ENCODE measurements at regions not wholly inside any gene's neighbourhood (a gene's known extent, or its start where the extent isn't known, plus 50 kb on each side); places are given as distances from the start of the nearest gene placed in this dataset.

- no peak for TF ChIP-seq POLR2A (IDR thresholded peaks at IDR 0.05; ENCODE audit: low read depth, low read length)
- FAIRE-seq (no peak), DNase-seq (ENCODE audit: insufficient read length, low spot score) (no peak)
Measured at GRCh38 chr11:56898856-56899255, 89.9 kb upstream of the OR5AK2 start.

GRCh38 chr11:56890584-56891305, 98.0 kb upstream of the OR5AK2 start:
- DNase-seq (ENCODE audit: insufficient read length, low spot score): no peak
- no peak for TF ChIP-seq POLR2A (IDR thresholded peaks at IDR 0.05; ENCODE audit: low read depth, low read length)
- FAIRE-seq: no peak

- DNase-seq (ENCODE audit: insufficient read length, low spot score): no peak
- TF ChIP-seq POLR2A (IDR thresholded peaks at IDR 0.05; ENCODE audit: low read depth, low read length): no peak
- no peak for FAIRE-seq
Measured at GRCh38 chr11:56889986-56890385, 98.7 kb upstream of the OR5AK2 start.

GRCh38 chr11:56887940-56888339, 100.8 kb upstream of the OR5AK2 start:
- no peak for FAIRE-seq
- DNase-seq (ENCODE audit: insufficient read length, low spot score): no peak
- no peak for TF ChIP-seq POLR2A (IDR thresholded peaks at IDR 0.05; ENCODE audit: low read depth, low read length)

GRCh38 chr11:56886455-56886854, 102.3 kb upstream of the OR5AK2 start:
- DNase-seq (ENCODE audit: insufficient read length, low spot score) (no peak), FAIRE-seq (no peak)
- no peak for TF ChIP-seq POLR2A (IDR thresholded peaks at IDR 0.05; ENCODE audit: low read depth, low read length)

GRCh38 chr11:56885854-56886253, 102.9 kb upstream of the OR5AK2 start:
- DNase-seq (ENCODE audit: insufficient read length, low spot score): no peak
- no peak for FAIRE-seq
- TF ChIP-seq POLR2A (IDR thresholded peaks at IDR 0.05; ENCODE audit: low read depth, low read length): no peak

GRCh38 chr11:56885177-56885576, 103.5 kb upstream of the OR5AK2 start:
- no peak for DNase-seq (ENCODE audit: insufficient read length, low spot score)
- no peak for TF ChIP-seq POLR2A (IDR thresholded peaks at IDR 0.05; ENCODE audit: low read depth, low read length)
- no peak for FAIRE-seq

- no peak for DNase-seq (ENCODE audit: insufficient read length, low spot score)
- no peak for FAIRE-seq
- TF ChIP-seq POLR2A (IDR thresholded peaks at IDR 0.05; ENCODE audit: low read depth, low read length): no peak
Measured at GRCh38 chr11:56883371-56883987, 105.2 kb upstream of the OR5AK2 start.

GRCh38 chr11:56876621-56877275, 112.0 kb upstream of the OR5AK2 start:
- TF ChIP-seq POLR2A (IDR thresholded peaks at IDR 0.05; ENCODE audit: low read depth, low read length): no peak
- no peak for FAIRE-seq
- DNase-seq (ENCODE audit: insufficient read length, low spot score): no peak

GRCh38 chr11:56855217-56855616, 106.7 kb upstream of the OR9G4 start:
- no peak for FAIRE-seq
- no peak for DNase-seq (ENCODE audit: insufficient read length, low spot score)
- no peak for TF ChIP-seq POLR2A (IDR thresholded peaks at IDR 0.05; ENCODE audit: low read depth, low read length)

GRCh38 chr11:56852131-56852530, 103.6 kb upstream of the OR9G4 start:
- FAIRE-seq (no peak), DNase-seq (ENCODE audit: insufficient read length, low spot score) (no peak)
- no peak for TF ChIP-seq POLR2A (IDR thresholded peaks at IDR 0.05; ENCODE audit: low read depth, low read length)

GRCh38 chr11:56849852-56850251, 101.4 kb upstream of the OR9G4 start:
- TF ChIP-seq POLR2A (IDR thresholded peaks at IDR 0.05; ENCODE audit: low read depth, low read length): no peak
- no peak for DNase-seq (ENCODE audit: insufficient read length, low spot score)
- FAIRE-seq: no peak

GRCh38 chr11:56849250-56849649, 100.8 kb upstream of the OR9G4 start:
- no peak for TF ChIP-seq POLR2A (IDR thresholded peaks at IDR 0.05; ENCODE audit: low read depth, low read length)
- DNase-seq (ENCODE audit: insufficient read length, low spot score) (no peak), FAIRE-seq (no peak)

- no peak for DNase-seq (ENCODE audit: insufficient read length, low spot score)
- FAIRE-seq: no peak
- TF ChIP-seq POLR2A (IDR thresholded peaks at IDR 0.05; ENCODE audit: low read depth, low read length): no peak
Measured at GRCh38 chr11:56848141-56848809, 99.8 kb upstream of the OR9G4 start.
